GM12801 (cell line): ENCODE measurements at regions not wholly inside any gene's neighbourhood (a gene's known extent, or its start where the extent isn't known, plus 50 kb on each side); places are given as distances from the start of the nearest gene placed in this dataset.

Experiments used
- TF ChIP-seq, protein P1 (sequence below): IDR thresholded peaks from one replicate; pipeline ENCODE4 v1.5.1; 2011; ENCODE audit warnings: control low read depth; ENCODE audit not compliant: insufficient read length; ENCODE audit errors: extremely low read depth

DNA sequence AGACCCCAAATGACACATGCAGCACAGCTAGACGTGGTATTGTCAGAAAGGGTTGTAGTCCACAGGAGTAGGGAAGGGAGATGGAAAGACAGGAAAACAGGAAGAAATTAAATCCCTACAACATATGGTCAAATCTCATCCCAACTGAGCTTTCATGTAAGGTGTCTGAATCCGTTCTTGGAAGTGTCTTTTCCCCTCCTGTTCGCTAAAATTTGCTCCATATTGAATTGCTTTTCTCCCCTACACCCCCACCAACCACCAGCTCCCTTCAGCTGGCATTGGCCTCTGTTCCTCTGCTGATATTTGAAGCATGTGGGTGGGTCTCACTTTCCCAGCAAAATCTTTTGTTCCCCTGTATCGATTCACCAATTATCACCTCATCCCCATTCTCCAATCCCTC lies 376.2 kb upstream of the WWC1 start:
- TF ChIP-seq, protein P1, sequence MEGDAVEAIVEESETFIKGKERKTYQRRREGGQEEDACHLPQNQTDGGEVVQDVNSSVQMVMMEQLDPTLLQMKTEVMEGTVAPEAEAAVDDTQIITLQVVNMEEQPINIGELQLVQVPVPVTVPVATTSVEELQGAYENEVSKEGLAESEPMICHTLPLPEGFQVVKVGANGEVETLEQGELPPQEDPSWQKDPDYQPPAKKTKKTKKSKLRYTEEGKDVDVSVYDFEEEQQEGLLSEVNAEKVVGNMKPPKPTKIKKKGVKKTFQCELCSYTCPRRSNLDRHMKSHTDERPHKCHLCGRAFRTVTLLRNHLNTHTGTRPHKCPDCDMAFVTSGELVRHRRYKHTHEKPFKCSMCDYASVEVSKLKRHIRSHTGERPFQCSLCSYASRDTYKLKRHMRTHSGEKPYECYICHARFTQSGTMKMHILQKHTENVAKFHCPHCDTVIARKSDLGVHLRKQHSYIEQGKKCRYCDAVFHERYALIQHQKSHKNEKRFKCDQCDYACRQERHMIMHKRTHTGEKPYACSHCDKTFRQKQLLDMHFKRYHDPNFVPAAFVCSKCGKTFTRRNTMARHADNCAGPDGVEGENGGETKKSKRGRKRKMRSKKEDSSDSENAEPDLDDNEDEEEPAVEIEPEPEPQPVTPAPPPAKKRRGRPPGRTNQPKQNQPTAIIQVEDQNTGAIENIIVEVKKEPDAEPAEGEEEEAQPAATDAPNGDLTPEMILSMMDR: no peak

DNA sequence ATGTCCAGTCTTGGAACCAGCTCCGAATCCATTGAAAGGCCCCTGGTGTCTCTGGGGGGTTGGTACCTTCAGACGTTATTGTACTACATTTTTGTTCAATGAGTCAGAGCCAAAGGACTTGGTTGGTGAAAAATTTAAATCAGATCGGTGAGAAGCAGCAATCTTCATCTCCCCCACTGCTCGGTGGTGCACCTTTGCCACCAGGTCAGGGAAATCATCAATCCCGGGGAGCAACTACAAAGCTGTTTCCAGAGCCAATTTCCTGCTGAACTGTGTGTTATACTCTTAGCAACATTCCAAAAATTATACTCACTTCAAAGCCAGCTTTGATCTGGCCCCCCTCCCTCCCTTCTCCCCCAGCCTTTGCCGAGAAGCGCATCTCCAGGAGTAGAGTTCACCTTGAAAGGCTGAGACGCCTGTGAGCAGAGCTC lies 375.2 kb upstream of the WWC1 start:
- TF ChIP-seq, protein P1: no peak

DNA sequence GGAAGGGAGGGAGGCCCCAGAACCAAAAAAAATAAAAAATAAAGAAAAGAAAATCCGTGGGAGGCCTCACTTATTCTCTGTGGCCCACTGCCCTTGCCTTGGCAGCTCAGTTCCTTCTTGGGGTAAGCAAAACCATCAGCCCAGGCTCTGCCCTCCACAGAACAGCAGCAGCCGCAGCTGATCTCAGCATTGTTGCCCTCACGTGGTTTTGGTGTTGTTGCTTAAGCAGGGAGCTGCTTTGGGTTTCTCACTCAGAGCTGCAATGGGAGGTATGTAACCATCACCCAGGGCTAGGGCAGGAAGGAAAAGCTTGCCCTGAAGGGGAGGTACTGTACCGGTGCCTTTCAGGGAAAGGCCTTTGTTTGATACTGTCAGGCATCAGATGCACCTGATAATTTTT lies 374.7 kb upstream of the WWC1 start:
- TF ChIP-seq, protein P1: no peak

DNA sequence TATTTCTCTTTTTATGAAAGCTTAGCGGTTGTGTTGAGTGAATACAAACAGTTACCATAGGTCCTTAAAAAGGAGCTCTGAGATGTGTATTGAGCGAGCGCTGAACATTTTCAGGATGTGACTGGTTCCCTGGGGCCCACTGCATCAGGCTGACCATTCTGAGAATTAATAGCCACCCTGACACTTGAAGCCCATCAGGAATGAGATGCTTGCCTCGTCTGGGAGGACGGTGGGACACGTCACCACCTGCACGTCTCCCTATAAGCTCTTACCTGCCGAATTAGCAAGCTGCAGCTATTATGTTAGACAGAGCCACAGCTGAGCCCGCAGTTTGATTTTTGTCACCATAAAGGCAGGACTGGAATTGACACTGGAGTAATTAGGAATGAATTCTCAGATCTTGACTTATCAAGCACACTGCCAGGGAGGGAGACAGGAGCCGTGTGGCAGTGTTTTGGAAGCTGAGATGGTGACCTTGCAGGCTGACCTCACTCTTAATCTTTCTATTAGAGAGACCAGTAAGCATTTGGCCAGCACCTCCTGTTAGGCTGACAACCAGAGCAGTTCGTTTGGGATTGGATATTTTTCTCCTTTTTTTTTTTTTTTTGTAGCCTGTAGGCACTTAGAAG lies 373.1 kb upstream of the WWC1 start:
- TF ChIP-seq, protein P1: no peak

DNA sequence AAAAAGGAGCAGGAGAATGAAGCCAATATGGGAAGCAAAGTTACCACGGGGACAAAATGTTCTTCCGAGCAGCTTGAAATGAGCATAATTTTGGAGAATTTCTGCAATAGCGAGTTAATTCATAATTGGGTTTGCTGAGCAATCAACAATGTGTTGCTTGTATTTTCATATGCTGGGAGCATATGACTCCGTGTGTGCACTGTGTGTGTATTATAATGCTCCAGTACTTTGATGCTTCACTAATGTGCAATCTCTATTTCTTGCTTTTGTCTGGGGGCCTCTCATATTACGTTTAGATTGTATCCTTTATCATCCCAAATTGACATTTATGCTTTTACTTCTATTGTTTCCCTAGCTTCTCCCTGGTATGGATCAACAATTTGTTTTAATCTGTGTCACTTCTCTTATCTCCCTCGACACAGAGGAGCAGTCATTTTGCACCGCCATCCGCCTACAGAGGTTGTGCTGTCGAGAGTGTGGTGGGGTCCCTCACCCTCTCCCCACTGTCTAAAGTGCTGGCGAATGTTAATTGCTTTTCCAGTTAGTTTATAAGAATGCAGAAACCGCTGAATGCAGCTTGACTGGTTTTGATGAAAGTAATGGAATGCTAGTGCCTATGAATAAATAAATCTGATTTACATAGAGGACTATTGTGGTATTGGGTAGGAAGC lies 372.5 kb upstream of the WWC1 start:
- TF ChIP-seq, protein P1: no peak

DNA sequence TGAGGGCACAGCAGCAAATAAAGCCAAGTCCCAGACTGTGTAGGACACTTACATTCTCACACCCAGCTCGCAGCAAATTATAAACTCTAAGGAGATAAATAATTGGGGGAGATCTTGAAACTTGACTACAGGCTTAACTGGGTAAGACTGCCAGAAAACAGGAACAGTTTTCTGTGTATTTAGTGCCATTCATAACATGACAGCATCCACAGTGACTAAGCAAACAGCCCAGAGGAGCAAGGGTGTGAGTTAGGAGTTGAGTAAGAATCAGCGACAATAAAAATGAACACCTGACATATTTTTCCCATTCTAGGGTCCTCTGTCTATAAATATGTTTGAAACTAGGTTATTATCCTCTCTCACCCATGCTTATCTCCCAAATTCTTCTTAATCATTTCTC lies 370.9 kb upstream of the WWC1 start:
- TF ChIP-seq, protein P1: no peak

DNA sequence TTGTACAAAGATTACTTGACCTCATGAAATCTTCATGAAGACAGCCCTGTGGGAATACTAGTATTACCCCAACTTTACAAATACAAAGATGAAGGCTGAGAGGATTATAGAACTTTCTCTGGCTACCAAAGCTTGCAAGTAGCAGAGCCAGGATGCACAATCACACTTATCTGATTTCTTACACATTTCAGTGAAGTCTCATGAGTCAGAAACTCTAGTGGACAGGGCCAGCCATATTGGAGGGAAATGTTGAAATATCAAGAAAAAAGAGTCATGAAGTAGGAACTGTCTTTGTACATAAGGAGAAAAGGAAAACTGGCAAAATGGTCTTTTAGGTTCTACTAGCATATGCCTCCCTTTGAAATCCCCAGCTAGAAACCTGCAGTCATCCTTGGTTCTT lies 369.6 kb upstream of the WWC1 start:
- TF ChIP-seq, protein P1: no peak
